ENCODE measurements at regions not wholly inside any gene's neighbourhood (a gene's known extent, or its start where the extent isn't known, plus 50 kb on each side); places are given as distances from the start of the nearest gene placed in this dataset.

GRCh38 chr1:111045033-111045722, 81.5 kb upstream of the LRIF1 start:
- no peak for TF ChIP-seq POLR2AphosphoS5 (IDR thresholded peaks at IDR 0.05)
- TF ChIP-seq POLR2A (IDR thresholded peaks at IDR 0.05; ENCODE audit: low read depth), result no peak
- no peak for TF ChIP-seq CTCF (IDR thresholded peaks at IDR 0.05)
- TF ChIP-seq EP300 (IDR thresholded peaks at IDR 0.05), result no peak

Measured in esophagus muscularis mucosa (tissue), 4 donors.